GM13977 (cell line): ENCODE measurements at regions not wholly inside any gene's neighbourhood (a gene's known extent, or its start where the extent isn't known, plus 50 kb on each side); places are given as distances from the start of the nearest gene placed in this dataset.

Source experiments
- DNase-seq: peaks from one replicate; pipeline ENCODE4 v3.0.0; 2012; ENCODE audit warnings: low spot score
- CTCF ChIP-seq: IDR thresholded peaks from 2 replicates; pipeline ENCODE4 v1.5.1; 2012; ENCODE audit warnings: mild to moderate bottlenecking, control low read depth; ENCODE audit not compliant: insufficient read depth; ENCODE audit errors: extremely low read depth, missing control alignments
- in situ Hi-C: fragments of 300-500 bp; cut with MboI; formaldehyde crosslinking; loops from one replicate; pipeline ENCODE4 v1.12.0; 2022; ENCODE audit warnings: low sequenced_read_pairs, low pct_unique_long_range_greater_than_20kb, mixed read lengths, inconsistent platforms; ENCODE audit not compliant: unreplicated experiment

GRCh38 chr5:44713446-44713845, 95.3 kb upstream of the MRPS30 start:
- TF ChIP-seq CTCF: no peak
- in situ Hi-C loops: no loop called here
- DNase-seq: no peak

GRCh38 chr5:44711901-44712300, 96.8 kb upstream of the MRPS30 start:
- no peak for DNase-seq
- in situ Hi-C loops: no loop called here
- no peak for TF ChIP-seq CTCF

GRCh38 chr5:44708602-44709001, 100.1 kb upstream of the MRPS30 start:
- in situ Hi-C loops: no loop called here
- DNase-seq: no peak
- no peak for TF ChIP-seq CTCF

DNA sequence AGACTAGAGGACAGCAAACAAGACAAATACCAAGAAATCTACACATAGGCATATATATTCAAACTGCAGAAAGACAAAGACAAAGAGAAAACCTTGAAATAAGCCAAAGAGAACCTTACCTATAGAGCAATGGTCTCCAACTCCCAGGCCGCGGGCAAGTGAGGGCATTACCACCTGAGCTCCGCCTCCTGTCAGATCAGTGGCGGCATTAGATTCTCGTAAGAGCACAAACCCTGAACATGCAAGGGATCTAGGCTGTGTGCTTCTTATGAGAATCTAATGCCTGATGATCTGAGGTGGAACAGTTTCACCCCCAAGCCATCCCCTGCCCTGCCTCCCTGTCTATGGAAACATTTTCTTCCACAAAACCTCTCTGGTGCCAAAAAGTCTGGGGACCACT, 101.0 kb upstream of the MRPS30 start:
- in situ Hi-C loops: no loop called here
- no peak for TF ChIP-seq CTCF
- DNase-seq: no peak

DNA sequence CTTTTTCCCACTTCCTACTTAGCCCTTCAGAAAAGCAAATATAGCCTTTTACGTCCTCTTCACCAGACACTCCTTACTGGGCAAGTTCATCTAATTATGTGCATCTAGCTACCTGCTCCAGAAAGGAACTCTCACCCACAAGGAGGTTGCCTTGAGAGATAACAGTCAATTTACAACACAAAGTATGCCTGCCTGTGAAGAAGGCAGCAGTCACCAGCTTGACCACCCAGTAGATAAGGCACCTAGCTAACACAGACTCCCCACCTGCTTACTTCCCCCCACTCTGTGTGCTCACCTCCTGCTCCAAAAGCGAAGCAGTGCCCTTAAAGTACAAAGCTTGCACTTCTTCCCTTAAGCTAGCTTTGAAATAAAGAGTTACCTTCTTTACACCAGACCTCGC, 111.7 kb upstream of the MRPS30 start:
- no peak for DNase-seq
- in situ Hi-C loops: no loop called here
- no peak for TF ChIP-seq CTCF

DNA sequence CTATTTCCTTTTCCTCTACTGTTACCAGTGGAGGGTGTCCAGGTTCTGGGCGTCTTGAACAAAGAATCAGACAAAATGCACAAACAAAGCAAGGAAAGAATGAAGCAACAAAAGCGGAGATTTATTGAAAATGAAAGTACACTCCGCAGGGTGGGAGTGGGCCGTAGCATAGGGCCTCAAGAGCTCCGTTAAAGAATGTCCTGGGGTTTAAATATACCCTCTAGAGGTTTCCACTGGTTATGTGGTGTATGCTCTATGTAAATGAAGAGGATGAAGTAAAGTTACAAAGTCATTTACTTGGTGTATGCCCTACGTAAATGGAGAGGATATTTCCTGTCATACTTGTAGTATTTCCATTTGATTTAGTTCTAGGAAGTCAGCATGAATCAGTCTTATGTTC, 113.5 kb upstream of the MRPS30 start:
- DNase-seq: no peak
- in situ Hi-C loops: no loop called here
- TF ChIP-seq CTCF: no peak

- no peak for DNase-seq
- TF ChIP-seq CTCF: no peak
- in situ Hi-C loops: no loop called here
These were observed 116.9 kb upstream of the MRPS30 start for GRCh38 chr5:44691802-44692201.
